ENCODE measurements at regions not wholly inside any gene's neighbourhood (a gene's known extent, or its start where the extent isn't known, plus 50 kb on each side); places are given as distances from the start of the nearest gene placed in this dataset.
A peak's percentile ranks its signal among the peaks of the same experiment; 100 is the strongest.

DNA sequence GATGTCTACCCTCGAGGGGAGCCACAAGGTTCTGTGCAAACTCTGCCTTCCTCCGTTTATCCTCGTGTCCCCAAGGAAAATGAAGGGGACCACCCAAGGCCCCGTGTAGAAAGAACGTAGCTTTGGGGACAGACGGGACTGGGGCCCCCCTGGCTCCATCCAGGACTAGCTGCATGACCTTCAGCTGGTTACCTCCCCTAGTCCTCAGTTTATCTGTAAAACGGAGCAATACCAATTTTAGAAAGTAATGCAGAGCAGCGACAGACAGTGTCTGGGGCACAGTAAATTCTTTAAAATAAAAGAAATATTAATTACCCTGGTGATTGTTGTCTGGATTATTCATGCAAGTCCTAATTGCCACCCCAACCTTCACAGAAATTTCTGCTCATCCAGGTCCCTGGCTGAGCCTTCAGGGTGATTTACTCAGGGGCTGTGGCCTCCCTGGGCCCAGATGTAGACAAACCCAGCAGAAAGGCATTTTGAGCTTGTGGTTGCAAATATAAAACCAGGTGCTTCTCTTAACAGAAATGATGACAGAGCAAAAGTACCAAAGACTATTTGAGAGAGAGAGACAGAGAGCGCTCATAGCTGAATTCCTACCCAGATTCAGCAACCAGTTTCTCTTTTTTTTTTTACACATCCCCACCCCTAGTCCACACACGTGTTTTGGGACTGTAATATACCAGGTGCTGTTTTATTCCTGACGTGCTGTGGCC lies 155.1 kb upstream of the SMIM23 start:
- peak in 2 of 5 experiments; percentile 2 to 10 for TF ChIP-seq CTCF (IDR thresholded peaks at IDR 0.05 in 4 of 5, conservative IDR thresholded peaks at IDR 0.05 in 1 of 5)
- TF ChIP-seq POLR2A (IDR thresholded peaks at IDR 0.05), result no peak

All from gastrocnemius medialis (tissue), 4 donors.